Naive B cell (primary cell): ENCODE measurements at regions not wholly inside any gene's neighbourhood (a gene's known extent, or its start where the extent isn't known, plus 50 kb on each side); places are given as distances from the start of the nearest gene placed in this dataset.

Source experiments
- ATAC-seq, 2 donors: fragments of 150-1000 bp; cut with Tn5 transposase; 2 replicates each; pipeline ENCODE4 v1.10.0; 2021; ENCODE audit warnings: low read depth in 2 of 2, mild to moderate bottlenecking in 2 of 2, moderate library complexity in 2 of 2
- DNase-seq: peaks from one replicate; pipeline ENCODE4 v3.0.0; 2022
- H3K27ac Mint-ChIP-seq, 6 donors: one replicate each; pipeline ENCODE4 v1.8.0; 2020 to 2022; ENCODE audit warnings: mild to moderate bottlenecking in 6 of 6, mixed read lengths in 6 of 6, moderate library complexity in 5 of 6, inconsistent platforms in 2 of 6
- H3K27me3 Mint-ChIP-seq, 3 donors: one replicate each; pipeline ENCODE4 v1.8.0; 2021 to 2022; ENCODE audit warnings: mixed read lengths in 3 of 3, mild to moderate bottlenecking in 1 of 3
- H3K36me3 Mint-ChIP-seq, 2 donors: one replicate each; pipeline ENCODE4 v1.8.0; 2020 to 2022; ENCODE audit warnings: mixed read lengths in 2 of 2, inconsistent platforms in 1 of 2, mild to moderate bottlenecking in 1 of 2
- H3K4me1 Mint-ChIP-seq, 3 donors: one replicate each; pipeline ENCODE4 v1.8.0; 2020 to 2022; ENCODE audit warnings: mixed read lengths in 3 of 3, inconsistent platforms in 1 of 3, mild to moderate bottlenecking in 1 of 3, moderate library complexity in 1 of 3
- H3K4me3 Mint-ChIP-seq, 8 donors: one replicate each; pipeline ENCODE4 v1.8.0; 2020 to 2022; ENCODE audit warnings: mild to moderate bottlenecking in 8 of 8, mixed read lengths in 8 of 8, moderate library complexity in 8 of 8, inconsistent platforms in 2 of 8
- H3K9me3 Mint-ChIP-seq, 7 donors: one replicate each; pipeline ENCODE4 v1.8.0; 2020 to 2022; ENCODE audit warnings: mixed read lengths in 7 of 7, mild to moderate bottlenecking in 5 of 7, inconsistent platforms in 2 of 7, moderate library complexity in 1 of 7

- Mint-ChIP-seq H3K4me1 (no peaks in the 10 kb centered on the region), H3K4me3 (peak overlapping the region in 1 of 8 donors; percentile 21), H3K27ac (no peak overlapping the region), H3K9me3 (peaks cover 0 to 9% (median 4%) of the 10 kb centered on the region in 7 donors), H3K27me3 (no peaks in the 10 kb centered on the region), H3K36me3 (no peaks in the 10 kb centered on the region)
- DNase-seq, result no peak
- no peak for ATAC-seq
Measured at GRCh38 chr16:75997606-75998005, 271.3 kb upstream of the CPHXL start.

DNA sequence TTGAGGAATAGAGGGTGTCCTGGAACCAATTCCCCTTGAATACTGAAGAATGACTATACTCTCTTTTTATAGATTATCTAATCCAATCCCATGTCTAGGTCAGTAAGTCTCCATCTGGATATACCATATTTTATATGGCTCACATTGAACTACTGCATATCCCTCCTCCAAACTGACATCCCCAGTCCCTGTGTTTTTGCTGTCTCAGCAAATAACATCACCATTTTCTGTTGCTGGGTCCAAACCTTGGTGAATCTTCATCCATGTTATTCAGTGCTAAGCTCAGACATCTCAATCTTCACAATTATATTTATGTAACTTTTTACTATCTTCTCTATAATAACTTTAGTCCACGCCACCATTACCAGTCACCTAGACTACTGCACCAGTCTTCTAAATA lies 269.6 kb upstream of the CNTNAP4 start:
- DNase-seq (no peak), ATAC-seq (no peak)
- no peak overlapping the region for H3K27ac Mint-ChIP-seq
- H3K9me3 Mint-ChIP-seq, result peaks cover 0 to 7% (median 2%) of the 10 kb centered on the region in 7 donors
- no peaks in the 10 kb centered on the region for H3K27me3 Mint-ChIP-seq
- no peaks in the 10 kb centered on the region for H3K4me1 Mint-ChIP-seq
- no peak overlapping the region for H3K4me3 Mint-ChIP-seq
- H3K36me3 Mint-ChIP-seq, result no peaks in the 10 kb centered on the region

DNA sequence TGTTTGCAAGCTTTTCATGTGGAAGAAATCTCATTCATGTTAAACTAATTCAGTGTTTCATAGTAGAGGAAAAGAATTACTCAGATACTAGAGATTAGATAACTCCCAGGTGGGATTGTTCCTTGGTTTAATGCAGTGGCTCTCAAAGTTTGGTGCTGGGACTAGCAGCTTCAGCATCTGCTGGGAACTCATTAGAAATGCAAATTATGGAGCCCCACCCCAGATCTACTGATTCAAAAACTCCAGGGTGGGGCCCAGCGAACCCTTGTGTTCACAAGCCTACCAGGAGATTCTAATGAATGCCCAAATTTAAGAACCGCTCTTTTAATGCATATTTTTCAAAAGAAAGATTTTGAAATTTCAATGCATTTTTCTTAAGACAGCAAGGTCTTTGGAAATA lies 253.4 kb upstream of the CNTNAP4 start:
- H3K9me3 Mint-ChIP-seq, result peaks cover 0 to 6% (median 2%) of the 10 kb centered on the region in 7 donors
- no peak for ATAC-seq
- DNase-seq, result no peak
- H3K27me3 Mint-ChIP-seq, result no peaks in the 10 kb centered on the region
- no peaks in the 10 kb centered on the region for H3K36me3 Mint-ChIP-seq
- no peaks in the 10 kb centered on the region for H3K4me1 Mint-ChIP-seq
- H3K4me3 Mint-ChIP-seq, result no peak overlapping the region
- H3K27ac Mint-ChIP-seq, result no peak overlapping the region

GRCh38 chr16:76035689-76036088 lies 241.5 kb upstream of the CNTNAP4 start:
- Mint-ChIP-seq H3K4me3 (no peak overlapping the region), H3K36me3 (no peaks in the 10 kb centered on the region), H3K4me1 (no peaks in the 10 kb centered on the region), H3K27ac (no peak overlapping the region), H3K27me3 (no peaks in the 10 kb centered on the region), H3K9me3 (peaks cover 0 to 32% (median 10%) of the 10 kb centered on the region in 7 donors)
- no peak for ATAC-seq
- DNase-seq, result no peak

DNA sequence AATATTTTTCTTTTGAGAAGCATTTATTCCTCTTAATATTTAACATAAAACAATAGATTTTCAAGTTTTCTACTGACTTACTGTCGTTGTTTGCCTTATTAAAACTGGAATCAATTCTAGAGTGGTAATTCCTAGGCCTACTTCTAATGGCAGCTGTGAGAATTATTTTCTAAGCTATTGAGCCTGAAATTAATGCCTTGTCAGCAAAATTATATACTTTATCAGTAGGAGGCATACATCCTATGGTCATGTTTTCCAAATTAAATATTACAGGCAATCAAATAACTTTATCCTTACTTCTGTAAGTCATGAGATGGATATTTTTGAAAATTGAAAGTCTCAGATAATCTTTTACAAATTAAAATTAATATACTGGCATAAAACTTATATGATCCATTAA lies 239.1 kb upstream of the CNTNAP4 start:
- ATAC-seq (no peak), DNase-seq (no peak)
- no peaks in the 10 kb centered on the region for H3K36me3 Mint-ChIP-seq
- H3K4me1 Mint-ChIP-seq, result no peaks in the 10 kb centered on the region
- no peak overlapping the region for H3K27ac Mint-ChIP-seq
- no peak overlapping the region for H3K4me3 Mint-ChIP-seq
- no peaks in the 10 kb centered on the region for H3K27me3 Mint-ChIP-seq
- peaks cover 0 to 32% (median 9%) of the 10 kb centered on the region in 7 donors for H3K9me3 Mint-ChIP-seq

DNA sequence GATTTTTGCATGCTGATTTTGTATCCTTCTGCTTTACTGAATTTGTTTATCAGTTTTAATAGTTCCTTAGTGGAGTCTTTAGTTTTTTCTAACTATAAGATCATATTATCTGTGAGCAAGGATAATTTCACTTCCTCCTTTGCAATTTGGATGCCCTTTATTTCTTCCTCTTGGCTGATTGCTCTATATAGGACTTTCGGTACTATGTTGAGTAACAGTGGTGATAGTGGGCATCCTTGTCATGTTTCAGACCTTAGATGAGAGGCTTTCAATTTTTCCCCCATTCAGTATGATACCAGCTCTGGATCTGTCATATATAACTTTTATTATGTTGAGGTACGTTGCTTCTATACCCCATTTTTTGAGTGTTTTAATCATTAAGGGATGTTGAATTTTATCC lies 224.5 kb upstream of the CNTNAP4 start:
- Mint-ChIP-seq H3K36me3 (no peaks in the 10 kb centered on the region), H3K27me3 (no peaks in the 10 kb centered on the region), H3K27ac (no peak overlapping the region), H3K4me3 (no peak overlapping the region), H3K9me3 (peaks cover 0 to 34% (median 10%) of the 10 kb centered on the region in 7 donors), H3K4me1 (no peaks in the 10 kb centered on the region)
- no peak for ATAC-seq
- DNase-seq, result no peak

GRCh38 chr16:76059186-76059585 lies 218.0 kb upstream of the CNTNAP4 start:
- Mint-ChIP-seq H3K27ac (no peak overlapping the region), H3K4me3 (no peak overlapping the region), H3K27me3 (no peaks in the 10 kb centered on the region), H3K4me1 (no peaks in the 10 kb centered on the region), H3K36me3 (no peaks in the 10 kb centered on the region), H3K9me3 (peaks cover 0 to 14% (median 2%) of the 10 kb centered on the region in 7 donors)
- DNase-seq, result no peak
- ATAC-seq, result no peak

DNA sequence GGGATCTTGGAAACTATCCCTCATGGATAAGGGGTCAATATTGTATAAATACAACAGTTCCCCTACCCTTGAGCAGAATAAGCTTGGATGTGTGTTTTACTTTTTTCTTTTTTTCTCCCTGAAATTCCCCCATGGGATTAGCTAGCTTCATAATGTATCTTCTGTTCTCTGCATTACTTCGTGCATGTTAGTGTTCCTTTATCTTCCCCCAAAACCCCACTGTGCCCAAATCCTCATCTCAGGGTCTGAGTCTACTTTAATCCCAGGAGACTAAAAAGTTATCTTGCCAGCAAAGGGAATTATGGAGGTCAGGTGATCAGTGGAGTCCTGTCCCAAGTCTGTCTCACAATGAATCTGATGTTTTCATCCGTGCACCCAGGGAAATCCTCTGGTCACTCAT lies 217.5 kb upstream of the CNTNAP4 start:
- Mint-ChIP-seq H3K36me3 (no peaks in the 10 kb centered on the region), H3K4me3 (no peak overlapping the region), H3K27ac (no peak overlapping the region), H3K4me1 (no peaks in the 10 kb centered on the region), H3K9me3 (peaks cover 0 to 9% (median 2%) of the 10 kb centered on the region in 7 donors), H3K27me3 (no peaks in the 10 kb centered on the region)
- ATAC-seq, result no peak
- DNase-seq, result no peak

DNA sequence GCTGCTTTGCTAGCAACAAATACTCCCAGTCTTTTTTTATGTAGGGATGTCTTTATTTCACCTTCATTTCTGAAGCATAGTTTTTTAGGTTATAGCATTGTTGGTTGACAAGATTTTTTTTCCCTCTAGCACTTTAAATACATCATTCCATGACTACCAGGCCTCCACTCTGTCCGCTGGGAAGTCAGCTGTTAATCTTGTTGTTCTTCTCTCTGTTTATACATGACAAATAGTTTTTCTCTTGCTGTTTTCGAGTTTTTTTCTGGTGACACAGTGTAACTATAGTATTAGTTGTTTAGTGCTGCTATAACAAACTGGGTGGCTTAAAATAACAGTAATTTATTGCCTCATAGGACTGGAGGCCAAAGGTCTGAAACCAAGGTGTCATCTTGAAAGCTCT lies 205.5 kb upstream of the CNTNAP4 start:
- Mint-ChIP-seq H3K27ac (no peak overlapping the region), H3K4me3 (no peak overlapping the region), H3K9me3 (peaks cover 0 to 2% (median 0%) of the 10 kb centered on the region in 7 donors), H3K27me3 (no peaks in the 10 kb centered on the region), H3K36me3 (no peaks in the 10 kb centered on the region), H3K4me1 (no peaks in the 10 kb centered on the region)
- DNase-seq (no peak), ATAC-seq (no peak)

- no peaks in the 10 kb centered on the region for H3K4me1 Mint-ChIP-seq
- DNase-seq, result no peak
- H3K36me3 Mint-ChIP-seq, result no peaks in the 10 kb centered on the region
- H3K27me3 Mint-ChIP-seq, result no peaks in the 10 kb centered on the region
- peaks cover 0 to 7% (median 1%) of the 10 kb centered on the region in 7 donors for H3K9me3 Mint-ChIP-seq
- no peak overlapping the region for H3K4me3 Mint-ChIP-seq
- H3K27ac Mint-ChIP-seq, result no peak overlapping the region
- no peak for ATAC-seq
Measured at GRCh38 chr16:76081967-76082366, 195.2 kb upstream of the CNTNAP4 start.

DNA sequence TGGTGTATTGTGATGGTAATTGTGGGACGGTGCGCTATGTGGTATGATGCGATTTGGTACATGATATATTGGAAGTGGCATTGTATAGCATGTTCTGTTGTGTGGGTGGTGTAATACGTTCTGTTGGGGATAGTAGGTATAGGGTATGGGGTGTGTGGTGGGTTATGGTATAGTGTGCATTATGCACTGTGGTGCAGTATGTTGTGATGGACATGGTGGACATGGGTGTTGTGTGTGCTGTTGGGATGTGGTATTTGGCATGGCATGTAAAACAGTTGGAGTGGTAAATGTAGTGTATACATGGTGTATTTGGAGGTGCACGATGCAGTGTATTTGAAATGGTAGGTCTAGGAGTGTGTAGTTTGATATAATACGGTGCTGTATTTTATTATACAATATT lies 170.6 kb upstream of the CNTNAP4 start:
- H3K27ac Mint-ChIP-seq, result no peak overlapping the region
- no peak for ATAC-seq
- no peak overlapping the region for H3K4me3 Mint-ChIP-seq
- no peaks in the 10 kb centered on the region for H3K4me1 Mint-ChIP-seq
- no peak for DNase-seq
- peaks cover 0 to 8% of the 10 kb centered on the region in 2 donors for H3K36me3 Mint-ChIP-seq
- no peaks in the 10 kb centered on the region for H3K27me3 Mint-ChIP-seq
- peaks cover 10 to 23% (median 15%) of the 10 kb centered on the region in 7 donors for H3K9me3 Mint-ChIP-seq

DNA sequence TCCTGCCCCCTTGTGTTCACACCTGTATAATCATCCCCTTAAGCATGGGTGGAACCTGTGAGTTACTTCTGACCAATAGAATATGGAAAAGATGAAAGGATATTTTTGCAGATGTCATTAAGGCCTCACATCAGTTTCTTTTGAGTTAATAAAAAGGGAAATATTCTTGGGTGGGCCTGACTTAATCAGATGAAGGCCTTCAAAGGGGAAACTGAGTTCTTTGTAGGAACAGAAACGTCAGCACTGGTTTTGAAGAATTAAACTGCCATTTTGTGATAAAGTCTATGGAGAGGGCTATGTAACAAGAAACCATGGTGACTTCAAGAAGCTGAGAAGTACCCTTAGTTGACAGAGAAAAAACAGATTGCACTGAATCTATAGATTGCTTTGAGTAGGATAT lies 168.7 kb upstream of the CNTNAP4 start:
- H3K36me3 Mint-ChIP-seq, result no peaks in the 10 kb centered on the region
- ATAC-seq, result no peak
- no peaks in the 10 kb centered on the region for H3K27me3 Mint-ChIP-seq
- H3K4me1 Mint-ChIP-seq, result no peaks in the 10 kb centered on the region
- H3K4me3 Mint-ChIP-seq, result no peak overlapping the region
- DNase-seq, result no peak
- peaks cover 0 to 15% (median 5%) of the 10 kb centered on the region in 7 donors for H3K9me3 Mint-ChIP-seq
- no peak overlapping the region for H3K27ac Mint-ChIP-seq

GRCh38 chr16:76114681-76115080 lies 162.5 kb upstream of the CNTNAP4 start:
- DNase-seq, result no peak
- Mint-ChIP-seq H3K27ac (no peak overlapping the region), H3K36me3 (no peaks in the 10 kb centered on the region), H3K9me3 (peaks cover 0 to 11% (median 6%) of the 10 kb centered on the region in 7 donors), H3K4me1 (no peaks in the 10 kb centered on the region), H3K27me3 (no peaks in the 10 kb centered on the region), H3K4me3 (no peak overlapping the region)
- ATAC-seq, result no peak

GRCh38 chr16:76118344-76118743 lies 158.9 kb upstream of the CNTNAP4 start:
- H3K4me3 Mint-ChIP-seq, result no peak overlapping the region
- ATAC-seq (no peak), DNase-seq (no peak)
- H3K27me3 Mint-ChIP-seq, result no peaks in the 10 kb centered on the region
- no peaks in the 10 kb centered on the region for H3K36me3 Mint-ChIP-seq
- H3K27ac Mint-ChIP-seq, result no peak overlapping the region
- H3K9me3 Mint-ChIP-seq, result peaks cover 0 to 9% (median 2%) of the 10 kb centered on the region in 7 donors
- no peaks in the 10 kb centered on the region for H3K4me1 Mint-ChIP-seq

DNA sequence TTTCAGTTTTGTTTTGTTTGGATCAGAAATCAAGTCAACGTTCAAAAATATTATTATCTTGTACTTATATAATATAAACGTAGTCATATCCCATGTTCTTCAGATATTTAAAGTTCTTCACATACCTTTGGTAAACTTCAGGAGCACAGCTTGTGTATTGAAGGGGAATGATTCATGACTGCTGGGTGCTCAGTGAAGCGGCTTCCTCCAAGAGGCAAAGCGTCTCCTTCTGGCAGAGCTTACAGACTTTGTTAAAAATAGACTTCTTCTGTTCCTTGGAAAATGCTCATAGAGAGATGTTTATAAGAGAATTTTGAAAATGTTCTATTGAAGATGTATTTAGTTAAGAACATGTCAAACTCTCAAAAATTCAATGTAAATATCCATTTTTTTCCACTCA lies 155.6 kb upstream of the CNTNAP4 start:
- H3K36me3 Mint-ChIP-seq, result no peaks in the 10 kb centered on the region

More for the DNA sequence above, 155.6 kb upstream of the CNTNAP4 start:
- Mint-ChIP-seq H3K4me1 (no peaks in the 10 kb centered on the region), H3K27ac (no peak overlapping the region), H3K9me3 (peaks cover 0 to 9% (median 2%) of the 10 kb centered on the region in 7 donors), H3K4me3 (no peak overlapping the region), H3K27me3 (no peaks in the 10 kb centered on the region)
- no peak for DNase-seq
- no peak for ATAC-seq
